GM18499 (cell line): ENCODE measurements at regions not wholly inside any gene's neighbourhood (a gene's known extent, or its start where the extent isn't known, plus 50 kb on each side); places are given as distances from the start of the nearest gene placed in this dataset.
"Not testable (repeated sequence)": the region's sequence is repeated elsewhere in the genome, so short reads cannot be mapped to it uniquely, and the experiment has no call there.

Experiments used
- ATAC-seq: cut with Tn5 transposase; IDR thresholded peaks from one replicate; pipeline ENCODE4 v1.9.1; 2021; ENCODE audit warnings: moderate number of reproducible peaks; ENCODE audit not compliant: insufficient read depth, unreplicated experiment

GRCh38 chr2:129915303-129915840 is 64.1 kb upstream of the RAB6C start:
- ATAC-seq: no peak

GRCh38 chr2:129918604-129919003 is 60.9 kb upstream of the RAB6C start:
- no peak for ATAC-seq

GRCh38 chr2:129922571-129923264 is 56.7 kb upstream of the RAB6C start:
- ATAC-seq: no peak

- no peak for ATAC-seq
These were observed 56.0 kb upstream of the RAB6C start for GRCh38 chr2:129923265-129924091.

GRCh38 chr2:129924115-129924514 is 55.4 kb upstream of the RAB6C start:
- not testable (repeated sequence) for ATAC-seq

- no peak for ATAC-seq
These were observed 54.1 kb upstream of the RAB6C start for GRCh38 chr2:129925381-129925780.

- no peak for ATAC-seq
These were observed 51.8 kb upstream of the RAB6C start for GRCh38 chr2:129927696-129928095.

- no peak for ATAC-seq
These were observed 49.9 kb upstream of the RAB6C start for GRCh38 chr2:129929321-129930290.
